DOHH2 (cell line): ENCODE measurements at regions not wholly inside any gene's neighbourhood (a gene's known extent, or its start where the extent isn't known, plus 50 kb on each side); places are given as distances from the start of the nearest gene placed in this dataset.

ENCODE experiments used
- CTCF ChIP-seq: fragments of 200-600 bp; sonication (generic); IDR thresholded peaks from one replicate; pipeline ENCODE4 v1.5.1; 2014; ENCODE audit warnings: antibody characterized with exemption, mild to moderate bottlenecking, low read depth, low read length; ENCODE audit not compliant: poor library complexity, severe bottlenecking
- EZH2phosphoT487 ChIP-seq: fragments of 200-600 bp; sonication (generic); IDR thresholded peaks from 2 replicates; pipeline ENCODE4 v1.6.1; 2017; ENCODE audit warnings: borderline replicate concordance, mild to moderate bottlenecking, antibody characterized with exemption, low read length, moderate library complexity, mixed read lengths

GRCh38 chr4:176583278-176583677 lies 209.4 kb downstream of the VEGFC start:
- TF ChIP-seq CTCF (no peak), EZH2phosphoT487 (no peak)
